Keratinocyte (primary cell): ENCODE measurements at regions not wholly inside any gene's neighbourhood (a gene's known extent, or its start where the extent isn't known, plus 50 kb on each side); places are given as distances from the start of the nearest gene placed in this dataset.

Experiments
- DNase-seq: peaks from one replicate; pipeline ENCODE4 v3.0.0-alpha.2; 2011; ENCODE audit warnings: low read depth, missing footprints, low spot score
- FAIRE-seq: peaks from 2 replicates; lab custom pipeline; 2011; peaks lifted over from hg19 to GRCh38; lab: Jason Lieb, UNC
- H2AFZ ChIP-seq: 2 replicates; pipeline ENCODE4 v1.6.0; 2012; ENCODE audit warnings: low read length, control low read depth, inconsistent platforms; ENCODE audit not compliant: control insufficient read depth
- H3K27ac ChIP-seq: 2 replicates; pipeline ENCODE4 v1.5.1; 2011; ENCODE audit warnings: low read length; ENCODE audit not compliant: control insufficient read depth, insufficient read depth
- H3K27me3 ChIP-seq: 3 replicates; pipeline ENCODE4 v1.6.0; 2011; ENCODE audit warnings: low read length; ENCODE audit not compliant: control insufficient read depth, insufficient read depth; ENCODE audit errors: extremely low read depth
- H3K36me3 ChIP-seq, 2 experiments: 2 replicates in 1 of 2; 3 replicates in 1 of 2; pipeline ENCODE4 v1.5.1; 2011; ENCODE audit warnings: low read length in 2 of 2, mild to moderate bottlenecking in 1 of 2; ENCODE audit not compliant: control insufficient read depth in 2 of 2, insufficient read depth in 2 of 2; ENCODE audit errors: extremely low read depth in 1 of 2
- H3K4me1 ChIP-seq: 3 replicates; pipeline ENCODE4 v1.5.1; 2011; ENCODE audit warnings: low read length; ENCODE audit not compliant: control insufficient read depth, insufficient read depth; ENCODE audit errors: extremely low read depth
- H3K4me2 ChIP-seq: 3 replicates; pipeline ENCODE4 v1.6.0; 2011; ENCODE audit warnings: low read depth, low read length; ENCODE audit not compliant: control insufficient read depth, insufficient read depth; ENCODE audit errors: extremely low read depth
- H3K4me3 ChIP-seq, 3 experiments: fragments of 200-600 bp in 1 of 3; sonication (generic) in 1 of 3; 2 replicates in 2 of 3; 3 replicates in 1 of 3; pipeline ENCODE4 v1.5.1; 2011 to 2016; ENCODE audit warnings: low read length in 3 of 3, mild to moderate bottlenecking in 3 of 3, control low read depth in 2 of 3, inconsistent platforms in 1 of 3, low read depth in 1 of 3, mixed read lengths in 1 of 3, mixed run types in 1 of 3, moderate library complexity in 1 of 3; ENCODE audit not compliant: control insufficient read depth in 2 of 3, insufficient read depth in 2 of 3; ENCODE audit errors: extremely low read depth in 1 of 3
- H3K79me2 ChIP-seq: 2 replicates; pipeline ENCODE4 v1.6.0; 2012; ENCODE audit warnings: low read length; ENCODE audit not compliant: control insufficient read depth, insufficient read depth
- H3K9ac ChIP-seq: 3 replicates; pipeline ENCODE4 v1.6.0; 2011; ENCODE audit warnings: low read length; ENCODE audit not compliant: control insufficient read depth, insufficient read depth; ENCODE audit errors: extremely low read depth
- H3K9me1 ChIP-seq: 3 replicates; pipeline ENCODE4 v1.6.0; 2011; ENCODE audit warnings: low read length; ENCODE audit not compliant: control insufficient read depth, insufficient read depth; ENCODE audit errors: extremely low read depth
- H3K9me3 ChIP-seq: 2 replicates; pipeline ENCODE4 v1.5.1; 2012; ENCODE audit warnings: low read depth, low read length; ENCODE audit not compliant: control insufficient read depth
- H4K20me1 ChIP-seq: 3 replicates; pipeline ENCODE4 v1.6.0; 2011; ENCODE audit warnings: low read length; ENCODE audit not compliant: control insufficient read depth, insufficient read depth; ENCODE audit errors: extremely low read depth
- CTCF ChIP-seq, 3 experiments: IDR thresholded peaks in 1 of 3; conservative IDR thresholded peaks in 1 of 3; optimal IDR thresholded peaks in 1 of 3; 2 replicates in 2 of 3; 3 replicates in 1 of 3; pipeline versions ENCODE3 to v1.5.1; 2011; ENCODE audit warnings: low read length in 3 of 3, mild to moderate bottlenecking in 3 of 3, moderate library complexity in 2 of 3, control low read depth in 1 of 3, inconsistent platforms in 1 of 3; ENCODE audit not compliant: insufficient read depth in 2 of 3; ENCODE audit errors: extremely low read depth in 1 of 3
- EZH2 ChIP-seq: IDR thresholded peaks from one replicate; pipeline ENCODE4 v1.6.1; 2012; ENCODE audit warnings: inconsistent platforms, mild to moderate bottlenecking, low read length, moderate library complexity
- dilution Hi-C: fragments of 300-500 bp; cut with MboI; formaldehyde crosslinking; loops from one replicate; pipeline ENCODE4 v1.7.0; 2020; ENCODE audit warnings: low sequenced_read_pairs; ENCODE audit not compliant: extremely low pct_ligation_motif_present

GRCh38 chr10:6642876-6643275 is 62.8 kb upstream of the PRKCQ start:
- dilution Hi-C loops: no loop called here
- Histone ChIP-seq H3K9me1 (no peaks in the 10 kb centered on the region), H3K9ac (no peak overlapping the region), H4K20me1 (no peaks in the 10 kb centered on the region), H3K27me3 (no peaks in the 10 kb centered on the region), H3K36me3 (no peaks in the 10 kb centered on the region), H2AFZ (no peak overlapping the region), H3K79me2 (no peaks in the 10 kb centered on the region), H3K4me1 (no peaks in the 10 kb centered on the region), H3K9me3 (no peaks in the 10 kb centered on the region), H3K4me3 (no peak overlapping the region), H3K27ac (no peak overlapping the region), H3K4me2 (no peak overlapping the region)
- DNase-seq: no peak
- no peak for TF ChIP-seq EZH2
- FAIRE-seq: no peak

GRCh38 chr10:6640433-6641040 is 60.5 kb upstream of the PRKCQ start:
- no peaks in the 10 kb centered on the region for H3K36me3 ChIP-seq
- H3K9me3 ChIP-seq: no peaks in the 10 kb centered on the region
- H3K27ac ChIP-seq: no peak overlapping the region
- no peak for FAIRE-seq
- H3K79me2 ChIP-seq: no peaks in the 10 kb centered on the region
- H3K9ac ChIP-seq: no peak overlapping the region
- no peak overlapping the region for H2AFZ ChIP-seq
- TF ChIP-seq EZH2: no peak
- no peak for TF ChIP-seq CTCF (optimal IDR thresholded peaks at IDR 0.05 in 1 of 3, IDR thresholded peaks at IDR 0.05 in 1 of 3, conservative IDR thresholded peaks at IDR 0.05 in 1 of 3; ENCODE audit: extremely low read depth in 1 of 3, insufficient read depth in 2 of 3, low read length in 3 of 3)
- no peak overlapping the region for H3K4me2 ChIP-seq
- DNase-seq: no peak
- no peaks in the 10 kb centered on the region for H3K9me1 ChIP-seq
- H3K4me3 ChIP-seq: no peak overlapping the region
- dilution Hi-C loops: no loop called here
- H3K4me1 ChIP-seq: no peaks in the 10 kb centered on the region
- H3K27me3 ChIP-seq: peaks cover 7% of the 10 kb centered on the region
- H4K20me1 ChIP-seq: no peaks in the 10 kb centered on the region

- Histone ChIP-seq H3K4me2 (no peak overlapping the region), H3K79me2 (no peaks in the 10 kb centered on the region), H3K36me3 (no peaks in the 10 kb centered on the region), H2AFZ (no peak overlapping the region), H3K27me3 (peaks cover 7% of the 10 kb centered on the region), H3K9me3 (no peaks in the 10 kb centered on the region), H3K27ac (no peak overlapping the region), H3K9ac (no peak overlapping the region), H4K20me1 (no peaks in the 10 kb centered on the region), H3K4me3 (no peak overlapping the region), H3K9me1 (no peaks in the 10 kb centered on the region), H3K4me1 (no peaks in the 10 kb centered on the region)
- DNase-seq (no peak), FAIRE-seq (no peak)
- no peak for TF ChIP-seq EZH2
- TF ChIP-seq CTCF (optimal IDR thresholded peaks at IDR 0.05 in 1 of 3, IDR thresholded peaks at IDR 0.05 in 1 of 3, conservative IDR thresholded peaks at IDR 0.05 in 1 of 3; ENCODE audit: extremely low read depth in 1 of 3, insufficient read depth in 2 of 3, low read length in 3 of 3): no peak
- dilution Hi-C loops: no loop called here
Observed at GRCh38 chr10:6637053-6637452, 57.0 kb upstream of the PRKCQ start.
